NCI-H526 (cell line): ENCODE measurements at regions not wholly inside any gene's neighbourhood (a gene's known extent, or its start where the extent isn't known, plus 50 kb on each side); places are given as distances from the start of the nearest gene placed in this dataset.
"Not testable (repeated sequence)": the region's sequence is repeated elsewhere in the genome, so short reads cannot be mapped to it uniquely, and the experiment has no call there.

Source experiments
- DNase-seq, 2 experiments: peaks; one replicate each; lab custom pipeline; 2025; lab: John Stamatoyannopoulos, UW

- DNase-seq = no peak
Measured at GRCh38 chr12:47410383-47410782, 295.4 kb downstream of the RPAP3 start.

- no peak for DNase-seq
Measured at GRCh38 chr12:47409310-47409987, 296.4 kb downstream of the RPAP3 start.

- DNase-seq = peak in 1 of 2 experiments; percentile 38
Measured at GRCh38 chr12:47408171-47408871, 297.5 kb downstream of the RPAP3 start.

GRCh38 chr12:47407463-47408129 lies 298.2 kb downstream of the RPAP3 start:
- no peak for DNase-seq

GRCh38 chr12:47403681-47404080 lies 302.1 kb downstream of the RPAP3 start:
- no peak for DNase-seq

GRCh38 chr12:47401196-47401595 lies 304.6 kb downstream of the RPAP3 start:
- DNase-seq = not testable (repeated sequence)

GRCh38 chr12:47400266-47400665 lies 305.6 kb downstream of the RPAP3 start:
- no peak for DNase-seq

GRCh38 chr12:47397664-47398281 lies 308.1 kb downstream of the RPAP3 start:
- DNase-seq = peak; percentile 35 to 73

GRCh38 chr12:47396902-47397663 lies 308.7 kb downstream of the RPAP3 start:
- DNase-seq = no peak

GRCh38 chr12:47394070-47394469 lies 311.8 kb downstream of the RPAP3 start:
- no peak for DNase-seq

GRCh38 chr12:47393403-47393790 lies 312.4 kb downstream of the RPAP3 start:
- DNase-seq = no peak

- DNase-seq = no peak
Measured at GRCh38 chr12:47391566-47391965, 311.8 kb upstream of the AMIGO2 start.

GRCh38 chr12:47388712-47389111 lies 309.0 kb upstream of the AMIGO2 start:
- peak in 1 of 2 experiments; percentile 5 for DNase-seq

- no peak for DNase-seq
Measured at GRCh38 chr12:47387994-47388393, 308.2 kb upstream of the AMIGO2 start.

GRCh38 chr12:47385653-47386052 lies 305.9 kb upstream of the AMIGO2 start:
- no peak for DNase-seq

- DNase-seq = no peak
Measured at GRCh38 chr12:47383942-47384341, 304.2 kb upstream of the AMIGO2 start.

GRCh38 chr12:47382305-47382704 lies 302.5 kb upstream of the AMIGO2 start:
- no peak for DNase-seq

GRCh38 chr12:47378907-47379306 lies 299.1 kb upstream of the AMIGO2 start:
- no peak for DNase-seq

- DNase-seq = no peak
Measured at GRCh38 chr12:47378222-47378582, 298.4 kb upstream of the AMIGO2 start.

- DNase-seq = no peak
Measured at GRCh38 chr12:47377414-47378221, 297.9 kb upstream of the AMIGO2 start.

GRCh38 chr12:47376927-47377326 lies 297.2 kb upstream of the AMIGO2 start:
- no peak for DNase-seq
